HG02943 (cell line): ENCODE measurements at regions not wholly inside any gene's neighbourhood (a gene's known extent, or its start where the extent isn't known, plus 50 kb on each side); places are given as distances from the start of the nearest gene placed in this dataset.

Source experiments
- ATAC-seq: cut with Tn5 transposase; IDR thresholded peaks from one replicate; pipeline ENCODE4 v1.9.1; 2021; ENCODE audit warnings: mild to moderate bottlenecking, low read depth, moderate library complexity; ENCODE audit not compliant: unreplicated experiment

DNA sequence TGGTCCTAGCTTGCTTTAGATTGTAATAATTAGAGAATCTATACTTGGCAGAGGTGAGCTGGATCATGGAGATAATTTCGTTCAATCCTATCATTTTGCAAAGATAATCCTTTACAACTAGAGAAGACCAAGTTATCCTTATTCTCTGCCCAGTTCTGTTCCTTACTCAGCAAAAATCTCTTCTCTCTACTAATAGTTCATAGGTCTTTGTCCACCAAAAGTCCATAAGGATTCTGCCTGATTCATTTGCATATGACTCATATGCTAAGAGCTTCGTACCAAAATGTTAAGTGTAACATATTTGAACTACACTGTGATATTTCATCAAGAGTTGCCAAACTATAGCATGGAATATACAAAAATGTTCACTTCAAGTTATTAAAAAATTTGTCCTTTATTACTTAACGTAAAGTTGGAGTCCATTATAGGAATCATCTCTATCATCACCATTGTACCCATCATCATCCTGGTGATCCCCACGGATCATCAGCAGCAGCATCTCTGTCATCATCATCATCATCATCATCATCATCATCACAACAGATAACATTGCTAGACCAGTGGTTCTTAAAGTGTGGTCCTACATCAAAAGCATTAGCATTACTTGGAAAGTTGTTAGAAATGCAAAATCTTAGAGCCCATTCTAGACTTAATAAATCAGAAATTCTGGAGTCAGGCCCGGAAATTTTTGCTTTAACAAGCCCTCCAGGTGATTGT lies 463.0 kb downstream of the DHX35 start:
- no peak for ATAC-seq

DNA sequence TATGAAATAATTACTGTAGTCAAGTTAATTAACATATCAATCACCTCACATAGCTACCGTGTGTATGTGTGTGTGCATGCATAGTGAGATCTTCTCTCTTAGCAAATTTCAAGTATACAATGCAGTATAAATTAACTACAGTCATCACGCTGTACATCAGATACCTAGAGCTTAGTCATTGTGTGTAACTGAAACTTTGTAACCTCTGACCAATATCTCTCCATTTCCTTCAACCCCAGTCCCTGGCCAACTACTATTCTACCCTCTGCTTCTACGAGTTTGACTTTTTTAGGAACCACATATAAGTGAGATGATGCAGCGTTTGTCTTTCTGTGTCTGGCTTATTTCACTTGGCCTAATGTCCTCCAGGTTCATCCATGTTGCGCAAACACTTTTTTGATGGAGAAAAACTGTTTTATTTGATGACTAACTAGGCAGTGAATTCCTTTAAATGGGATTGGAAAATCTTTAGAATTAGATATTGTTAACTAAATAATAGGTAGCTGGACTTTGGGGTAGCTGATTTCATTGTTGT lies 459.5 kb downstream of the DHX35 start:
- ATAC-seq = no peak

DNA sequence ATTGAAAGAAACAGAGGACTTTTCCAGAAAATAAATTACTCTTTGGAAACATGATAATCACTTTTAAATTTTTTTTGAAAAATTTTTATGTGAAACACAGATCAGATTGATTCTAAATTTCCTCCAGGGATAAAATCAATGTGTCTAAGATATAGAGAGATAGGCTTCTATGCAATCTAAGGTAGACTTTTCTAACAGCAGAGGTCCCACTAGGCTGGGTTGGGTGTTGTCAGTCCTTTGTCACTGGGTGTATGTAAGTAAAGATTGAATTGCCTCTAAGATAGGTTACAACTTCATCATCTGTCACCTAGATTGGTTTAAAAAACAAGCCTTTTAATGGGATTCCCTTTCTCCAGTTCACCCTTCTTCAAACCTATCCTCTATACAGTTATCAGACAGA lies 449.9 kb downstream of the DHX35 start:
- no peak for ATAC-seq

DNA sequence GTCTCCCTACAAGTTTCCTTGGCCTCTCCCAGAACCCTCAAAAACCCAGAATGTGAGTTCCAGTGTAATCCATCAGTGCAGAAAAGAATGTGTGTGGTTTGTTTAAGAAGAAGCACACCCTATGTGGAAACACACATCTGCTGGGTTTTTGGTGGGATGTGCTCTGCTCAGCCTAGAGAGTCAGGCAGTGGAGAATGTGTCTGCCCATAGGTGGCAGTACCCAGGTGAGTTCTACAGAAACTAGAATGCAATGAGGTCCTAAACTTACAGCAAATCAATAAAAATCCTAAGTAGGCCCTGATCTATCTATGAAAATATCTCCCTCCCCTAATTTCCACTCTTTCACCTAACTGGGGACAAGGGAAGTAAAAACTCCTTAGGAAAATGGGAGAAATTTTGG lies 437.3 kb downstream of the DHX35 start:
- ATAC-seq = no peak

DNA sequence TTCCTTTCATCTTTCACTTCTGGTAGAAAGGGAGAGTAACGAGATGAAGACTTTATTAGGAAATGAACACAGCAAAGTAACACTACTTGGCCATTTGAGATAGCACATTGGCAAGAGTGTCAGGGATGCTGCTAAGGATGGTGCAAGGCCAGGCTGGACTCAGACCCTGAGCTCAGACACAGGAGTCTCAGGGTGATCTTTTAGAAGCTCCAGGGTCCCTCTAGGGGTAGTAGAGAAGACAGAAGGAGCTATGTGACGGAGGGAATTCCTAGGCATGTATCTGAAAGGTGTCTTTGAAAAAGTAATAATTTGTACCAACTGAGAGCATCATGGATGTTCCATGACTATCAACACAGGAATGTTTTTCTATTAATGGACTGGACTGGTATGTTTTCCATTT lies 436.5 kb downstream of the DHX35 start:
- no peak for ATAC-seq

DNA sequence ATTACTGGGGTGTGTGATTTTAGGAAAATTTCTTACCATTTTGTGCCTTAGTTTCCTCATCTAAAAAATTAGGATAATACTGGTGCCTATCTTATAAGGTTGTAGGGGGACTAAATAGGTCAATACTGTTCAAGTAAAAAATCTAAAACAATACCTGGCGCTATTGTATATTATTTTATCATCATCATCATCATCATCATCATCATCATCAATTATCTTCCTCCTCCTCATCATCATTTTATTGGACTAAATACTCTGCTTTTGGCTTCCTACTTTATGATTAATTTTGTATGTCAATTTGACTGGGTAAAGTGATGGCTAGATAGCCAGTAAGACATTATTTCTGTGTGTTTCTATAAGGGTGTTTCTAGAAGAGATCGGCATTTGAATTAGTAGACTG lies 435.5 kb downstream of the DHX35 start:
- ATAC-seq = no peak

DNA sequence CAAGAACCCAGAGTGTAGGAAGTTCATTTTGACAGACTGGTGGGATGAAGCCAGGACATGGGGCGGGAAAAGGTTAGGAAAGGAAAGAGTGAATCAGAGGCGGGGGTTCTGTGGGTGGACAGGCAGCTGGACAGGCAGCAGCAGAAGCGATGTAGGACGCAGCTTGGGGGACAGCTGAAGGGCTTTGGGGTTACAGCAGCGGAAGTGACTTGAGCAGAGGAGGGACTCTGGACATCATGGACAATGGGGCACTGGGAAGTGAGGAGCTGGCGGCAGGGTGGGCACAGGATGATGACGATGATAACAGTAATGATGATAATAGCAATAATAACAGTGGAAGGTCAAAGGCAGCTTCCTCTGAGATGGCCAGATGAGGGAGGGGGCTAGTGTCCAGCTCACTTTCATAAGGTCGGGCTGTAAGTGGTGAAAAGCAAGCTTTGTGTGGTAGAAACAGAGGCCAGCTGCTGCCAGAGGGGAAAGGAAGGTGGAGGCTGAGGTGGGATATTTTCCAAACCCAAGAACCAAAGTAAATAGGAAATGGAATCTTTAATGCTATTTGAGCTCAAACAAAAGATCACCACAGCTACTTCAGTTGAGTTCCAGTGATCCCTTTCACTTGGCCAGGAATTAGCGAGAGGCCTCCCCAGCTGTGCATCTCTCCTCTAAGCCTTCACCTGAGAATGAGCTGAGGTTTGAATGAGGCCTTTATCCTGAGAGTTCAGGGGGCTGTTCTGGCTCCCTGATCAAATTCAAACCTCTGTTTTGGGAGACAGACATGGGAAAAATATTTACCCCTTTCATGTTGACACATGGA lies 433.5 kb downstream of the DHX35 start:
- no peak for ATAC-seq

DNA sequence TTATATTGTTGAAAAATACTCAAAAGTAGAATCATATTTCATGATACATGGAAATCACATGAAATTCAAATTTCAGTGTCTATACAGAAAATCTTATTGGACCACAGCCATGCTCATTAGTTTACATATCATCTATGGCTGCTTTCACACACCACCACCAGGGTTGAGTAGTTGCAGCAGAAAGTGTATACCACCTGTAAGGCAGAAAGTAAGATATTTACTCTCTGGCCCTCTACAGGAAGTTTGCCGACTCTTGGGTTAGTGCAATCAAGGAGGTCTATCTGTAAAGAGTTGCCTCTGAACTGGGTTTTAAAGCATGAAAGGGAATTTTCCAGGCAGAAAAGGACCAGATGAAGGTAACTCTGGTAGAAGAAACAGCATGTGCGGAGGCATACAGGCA lies 432.3 kb downstream of the DHX35 start:
- ATAC-seq = no peak

DNA sequence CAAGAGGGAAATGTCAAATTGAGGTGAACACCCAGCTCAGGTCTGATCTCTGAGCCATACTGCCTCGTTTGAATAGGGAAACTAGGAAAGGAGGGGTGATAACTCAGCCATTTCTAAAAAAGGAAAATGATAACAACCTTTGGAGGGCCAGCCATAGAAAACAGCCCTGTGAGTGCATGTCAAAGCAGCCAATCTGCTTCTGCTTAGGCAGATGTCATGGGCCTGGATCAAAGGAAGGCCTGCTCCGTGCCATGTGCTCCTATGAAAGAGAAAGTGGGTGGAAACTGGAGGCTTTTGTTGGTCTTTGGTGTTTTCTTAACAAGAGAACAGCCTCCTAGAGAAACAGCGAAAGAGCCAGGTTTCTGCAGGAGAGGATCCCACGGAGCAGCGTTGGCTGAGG lies 428.0 kb downstream of the DHX35 start:
- ATAC-seq = no peak

DNA sequence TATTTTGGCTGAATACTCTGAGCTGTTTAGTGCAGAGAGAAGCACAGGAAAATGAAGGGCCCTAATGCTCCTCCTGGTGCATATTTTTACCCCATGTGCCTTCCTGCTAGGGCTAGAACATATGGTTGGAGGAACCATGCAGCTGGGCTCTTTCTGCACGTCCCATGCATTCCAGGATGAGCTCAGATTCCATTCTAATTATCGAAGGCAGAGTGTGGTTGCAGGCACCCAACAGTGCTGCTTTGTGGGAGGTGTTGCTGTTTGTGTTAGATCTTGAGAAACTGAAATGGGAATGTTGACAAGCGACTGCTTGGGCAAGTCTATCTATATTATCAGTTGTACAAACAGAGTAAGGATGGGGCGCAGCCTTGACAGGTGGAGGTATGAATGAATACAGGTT lies 419.5 kb downstream of the DHX35 start:
- no peak for ATAC-seq

DNA sequence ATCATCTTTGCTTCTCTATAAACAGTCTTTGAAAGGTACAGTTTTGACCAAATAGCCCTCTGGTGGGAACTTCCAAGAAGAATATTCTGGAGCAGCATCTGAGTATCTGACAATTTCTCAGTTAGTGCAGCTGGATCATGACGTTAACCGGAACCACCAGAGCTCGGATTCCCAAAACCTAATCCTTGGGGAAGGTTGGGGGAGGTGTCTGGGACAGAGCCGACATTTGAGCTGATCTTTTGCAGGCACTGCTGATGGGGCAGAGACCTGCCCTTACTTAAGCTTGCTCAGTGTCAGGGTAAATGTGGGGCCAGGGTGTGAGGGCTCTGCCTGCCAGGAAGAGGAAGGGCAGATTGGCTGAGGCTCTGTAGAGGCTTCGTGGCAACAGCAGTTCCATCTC lies 416.6 kb downstream of the DHX35 start:
- no peak for ATAC-seq

DNA sequence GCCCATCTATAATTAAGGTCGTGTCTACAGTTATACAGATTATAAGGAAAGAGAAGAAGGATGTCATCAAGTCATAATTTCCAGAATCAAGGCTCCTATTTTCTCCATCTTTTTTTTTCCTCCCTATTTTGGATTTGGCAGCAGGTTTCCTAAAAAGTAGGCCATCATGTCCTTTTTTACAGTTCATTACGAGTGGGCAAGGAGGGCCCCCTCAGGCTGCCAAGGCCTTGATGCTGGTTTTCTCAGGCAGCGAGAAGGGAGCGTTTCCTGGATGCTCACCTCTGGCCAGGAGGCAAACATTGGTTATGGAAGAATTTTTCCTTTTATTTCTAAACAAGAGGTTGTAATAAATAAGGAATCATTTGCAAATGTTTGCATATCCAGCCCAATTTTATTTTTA lies 414.6 kb downstream of the DHX35 start:
- no peak for ATAC-seq

DNA sequence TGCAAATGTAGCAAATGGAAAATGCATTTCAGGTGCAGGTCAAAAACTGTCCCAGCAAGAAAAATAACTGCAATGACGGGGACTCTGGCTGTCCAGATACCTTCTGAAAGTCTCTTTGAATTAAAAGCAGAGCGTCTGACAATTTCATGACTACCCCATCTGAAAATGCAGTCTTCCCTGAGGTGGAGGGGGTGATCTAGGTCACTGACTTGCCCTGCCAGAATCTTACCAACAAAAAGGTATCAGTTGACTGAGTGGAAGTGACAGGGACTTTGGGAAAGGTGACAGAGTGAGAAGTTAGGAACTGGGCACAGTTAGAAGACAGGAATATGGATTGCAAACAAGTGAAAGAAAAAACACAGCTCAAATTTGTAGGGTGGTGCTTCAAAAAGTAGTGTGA lies 402.2 kb downstream of the DHX35 start:
- no peak for ATAC-seq

DNA sequence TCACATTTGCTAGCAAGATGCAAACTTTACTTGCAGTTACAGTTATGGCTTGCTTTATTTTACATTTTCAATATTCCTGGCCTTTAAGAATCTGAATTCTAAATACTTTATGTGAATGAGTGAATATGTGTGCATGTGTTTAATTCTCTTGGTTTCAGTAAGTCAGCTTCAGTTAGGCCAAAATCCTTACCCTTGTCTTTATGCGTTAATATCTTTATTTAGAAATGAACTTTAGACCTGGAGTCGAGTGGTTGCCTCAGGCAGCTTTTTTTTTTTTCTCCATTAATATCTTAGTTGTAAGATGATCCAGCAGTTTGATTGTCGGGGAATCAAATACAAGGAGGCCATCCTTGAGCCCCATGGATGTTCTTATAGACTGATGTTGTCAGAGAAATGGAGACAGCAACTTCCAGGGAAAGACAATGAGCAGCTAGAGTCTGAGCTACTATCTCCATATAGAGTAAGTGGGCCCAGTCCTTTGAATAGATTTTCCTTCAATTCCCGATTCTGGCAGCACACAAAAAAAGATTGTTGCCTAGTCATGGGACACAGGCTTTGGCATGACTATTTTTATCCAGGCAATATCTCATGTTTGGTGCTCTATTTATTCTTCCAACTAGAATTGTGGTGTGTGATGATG lies 398.0 kb downstream of the DHX35 start:
- ATAC-seq = no peak

DNA sequence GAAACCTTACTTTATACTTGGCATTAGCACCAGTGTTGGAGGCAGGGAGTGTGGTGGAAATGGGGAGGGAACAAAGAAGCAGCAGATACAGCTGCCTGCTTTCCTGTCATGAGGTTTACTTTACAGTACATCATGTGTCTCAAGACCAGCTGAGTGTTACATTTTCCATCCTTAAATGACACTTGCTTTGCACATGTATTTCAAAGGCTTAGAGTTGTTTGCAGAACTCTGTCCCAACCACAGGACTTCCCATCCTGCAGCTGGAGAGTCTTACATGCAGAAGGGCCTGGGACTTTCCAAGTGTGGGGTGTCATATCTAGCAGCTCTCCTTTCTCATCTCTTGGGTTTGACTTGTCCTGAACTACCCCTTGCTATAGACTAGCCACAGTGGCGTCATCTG lies 395.9 kb downstream of the DHX35 start:
- no peak for ATAC-seq

DNA sequence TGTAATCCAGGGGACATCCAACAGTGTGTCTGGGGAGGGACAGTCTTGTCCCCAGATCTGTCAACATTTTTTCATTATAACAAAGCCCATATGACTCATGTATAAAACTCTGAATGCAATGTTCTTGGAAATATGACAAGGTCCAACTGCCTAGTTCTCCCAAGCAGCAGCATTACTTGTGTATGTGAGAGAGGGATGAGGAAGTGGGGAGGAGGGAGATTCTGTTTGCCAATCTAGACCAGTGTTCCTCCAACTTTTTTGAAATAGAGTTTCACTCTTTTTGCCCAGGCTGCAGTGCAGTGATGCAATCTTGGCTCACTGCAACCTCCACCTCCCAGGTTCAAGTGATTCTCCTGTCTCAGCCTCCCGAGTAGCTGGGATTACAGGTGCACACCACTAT lies 394.8 kb downstream of the DHX35 start:
- ATAC-seq = no peak

DNA sequence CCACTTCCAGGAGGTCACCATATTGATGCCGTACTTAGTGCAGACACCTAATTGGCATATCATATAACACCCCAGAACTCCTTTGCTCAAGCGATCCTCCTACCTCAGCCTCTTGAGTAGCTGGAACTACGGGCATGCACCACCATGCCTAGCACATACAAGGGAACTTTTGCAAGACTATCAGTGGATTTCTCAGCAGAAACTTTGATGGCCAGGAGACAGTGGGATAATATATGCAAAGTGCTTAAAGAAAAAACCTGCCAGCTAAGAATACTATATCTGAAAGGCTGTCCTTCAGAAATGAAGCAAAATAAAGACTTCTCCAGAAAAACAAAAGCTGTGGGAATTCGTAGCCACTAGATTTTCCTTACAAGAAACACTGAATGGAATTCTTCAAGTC lies 387.1 kb downstream of the DHX35 start:
- no peak for ATAC-seq

DNA sequence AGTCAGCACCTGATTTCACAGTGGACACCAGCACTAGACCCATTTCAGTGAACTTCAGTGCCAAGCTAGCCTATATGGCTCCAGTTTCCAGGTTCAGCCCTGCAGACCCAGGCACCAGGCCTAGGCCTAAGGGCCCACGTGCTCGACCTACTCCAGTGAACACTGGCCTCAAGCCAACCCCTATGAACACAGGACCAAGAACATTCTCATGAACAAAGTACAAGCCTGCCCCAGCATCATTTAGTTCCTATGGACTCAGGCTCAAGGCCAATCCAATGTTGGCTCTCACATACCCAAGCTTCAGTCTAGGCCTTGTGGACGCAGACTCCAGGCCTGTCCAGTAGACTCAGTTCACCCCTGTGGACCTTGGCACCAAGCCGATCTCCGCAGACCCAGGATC lies 385.5 kb downstream of the DHX35 start:
- ATAC-seq = no peak

DNA sequence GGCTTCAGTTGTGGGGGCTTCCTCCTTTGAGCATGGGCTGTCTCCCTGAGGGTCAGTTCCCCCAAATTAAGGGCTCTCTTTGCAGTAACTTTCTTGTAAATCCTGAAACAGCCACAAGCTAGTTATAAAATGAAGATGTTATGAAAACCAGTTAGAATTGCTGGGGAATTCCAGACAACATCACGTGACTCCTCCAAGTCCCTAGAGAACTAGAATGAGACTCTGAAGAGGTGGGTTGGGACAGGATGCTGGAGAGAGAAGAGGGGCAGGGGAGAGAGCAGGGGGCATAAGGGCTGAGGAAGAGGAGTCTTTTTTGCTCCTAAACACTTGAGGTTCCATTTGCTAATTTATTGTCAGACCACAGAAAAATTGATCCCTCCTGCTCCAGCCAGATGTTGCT lies 380.3 kb downstream of the DHX35 start:
- ATAC-seq = no peak

DNA sequence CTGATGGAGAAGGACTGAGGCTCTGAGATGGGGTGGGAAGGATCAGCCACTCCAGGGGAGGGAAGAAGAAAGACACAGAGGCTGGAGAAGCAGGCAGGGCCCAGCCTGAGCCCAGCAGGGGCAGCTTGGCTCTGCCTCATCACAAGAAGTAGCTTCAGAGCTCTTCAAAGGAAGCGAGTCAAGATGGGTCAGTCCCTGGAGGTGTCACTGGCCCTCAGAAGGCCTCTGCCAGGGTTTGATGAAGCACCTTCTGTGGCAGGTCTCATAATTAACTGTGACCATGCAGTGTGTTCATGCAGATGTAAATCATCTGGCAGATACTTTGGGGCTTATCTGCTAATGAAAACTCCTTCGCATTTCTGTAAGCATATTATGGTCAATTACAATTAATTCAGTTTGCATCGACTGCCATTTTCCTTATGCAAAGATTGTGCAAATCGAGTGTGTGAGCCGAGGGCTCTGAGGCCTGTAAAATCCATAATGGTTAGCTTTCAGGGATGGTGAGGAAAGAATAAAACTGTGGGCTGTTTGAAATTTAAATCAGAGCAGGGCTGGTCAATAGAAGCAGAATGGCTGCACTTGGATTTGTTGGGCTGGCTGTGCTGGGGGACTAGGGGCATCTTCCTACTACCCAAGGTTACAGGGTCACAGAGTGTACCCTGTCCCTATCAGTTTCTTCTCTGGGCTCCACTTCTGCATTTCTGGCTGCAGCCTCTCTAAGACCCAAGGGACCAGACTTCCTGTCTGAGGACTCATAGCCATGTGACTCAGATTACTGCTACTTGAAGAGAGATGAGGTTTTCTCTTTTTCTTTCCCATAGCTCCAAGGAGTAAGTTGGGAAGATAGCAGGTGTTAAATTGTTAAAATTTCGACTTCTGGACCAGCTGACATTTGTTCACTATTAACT lies 376.6 kb downstream of the DHX35 start:
- peak; percentile 93 for ATAC-seq
